GM12878 (cell line): ENCODE measurements at regions not wholly inside any gene's neighbourhood (a gene's known extent, or its start where the extent isn't known, plus 50 kb on each side); places are given as distances from the start of the nearest gene placed in this dataset.

Experiments used
- BHLHE40 ChIP-seq, 2 experiments: fragments of 450-650 bp in 1 of 2; IDR thresholded peaks; 2 replicates each; pipeline ENCODE4 v1.6.1; 2011 to 2017; ENCODE audit warnings: low read depth in 2 of 2, borderline replicate concordance in 1 of 2, improper control_type of control experiment in 1 of 2, low read length in 1 of 2, mild to moderate bottlenecking in 1 of 2
- GABPA ChIP-seq: IDR thresholded peaks from 2 replicates; pipeline ENCODE4 v1.6.1; 2014; ENCODE audit warnings: antibody characterized with exemption, low read depth, mild to moderate bottlenecking, inconsistent platforms
- HCFC1 ChIP-seq: fragments of 150-350 bp; IDR thresholded peaks from 2 replicates; pipeline ENCODE4 v1.6.1; 2014; ENCODE audit warnings: low read length
- HDGF ChIP-seq: fragments of 450-650 bp; IDR thresholded peaks from 2 replicates; pipeline ENCODE4 v1.6.1; 2016; ENCODE audit warnings: antibody characterized with exemption
- PAX8 ChIP-seq: fragments of 450-650 bp; IDR thresholded peaks from 2 replicates; pipeline ENCODE4 v1.6.1; 2017; ENCODE audit warnings: mild to moderate bottlenecking, moderate library complexity
- POLR2AphosphoS5 ChIP-seq: IDR thresholded peaks from 2 replicates; pipeline ENCODE4 v1.6.1; 2011; ENCODE audit warnings: mild to moderate bottlenecking, low read length, inconsistent platforms
- RFX5 ChIP-seq: IDR thresholded peaks from 2 replicates; pipeline ENCODE4 v1.6.1; 2011; ENCODE audit warnings: low read depth, low read length, improper control_type of control experiment
- SIN3A ChIP-seq: IDR thresholded peaks from 2 replicates; pipeline ENCODE4 v1.6.1; 2012; ENCODE audit warnings: low read depth, low read length, improper control_type of control experiment
- SP1 ChIP-seq: IDR thresholded peaks from one replicate; pipeline ENCODE4 v1.6.1; 2011; ENCODE audit warnings: low read depth, low read length
- TARDBP ChIP-seq: IDR thresholded peaks from 2 replicates; pipeline ENCODE4 v1.6.1; 2016; ENCODE audit warnings: borderline replicate concordance
- TF ChIP-seq, protein P1 (sequence below), 3 experiments: IDR thresholded peaks in 2 of 3; conservative IDR thresholded peaks in 1 of 3; 2 replicates each; pipeline ENCODE4 v1.5.1; 2011; ENCODE audit warnings: low read depth in 3 of 3, low read length in 3 of 3, mild to moderate bottlenecking in 3 of 3, control low read depth in 2 of 3, moderate library complexity in 2 of 3, inconsistent platforms in 1 of 3, mixed read lengths in 1 of 3; ENCODE audit not compliant: control insufficient read depth in 2 of 3, insufficient read depth in 1 of 3; ENCODE audit errors: extremely low read depth in 1 of 3
- TF ChIP-seq, protein P2 (sequence below): IDR thresholded peaks from 2 replicates; pipeline ENCODE4 v1.6.1; 2011; ENCODE audit warnings: mild to moderate bottlenecking, low read depth, low read length, moderate library complexity; ENCODE audit not compliant: insufficient replicate concordance

DNA sequence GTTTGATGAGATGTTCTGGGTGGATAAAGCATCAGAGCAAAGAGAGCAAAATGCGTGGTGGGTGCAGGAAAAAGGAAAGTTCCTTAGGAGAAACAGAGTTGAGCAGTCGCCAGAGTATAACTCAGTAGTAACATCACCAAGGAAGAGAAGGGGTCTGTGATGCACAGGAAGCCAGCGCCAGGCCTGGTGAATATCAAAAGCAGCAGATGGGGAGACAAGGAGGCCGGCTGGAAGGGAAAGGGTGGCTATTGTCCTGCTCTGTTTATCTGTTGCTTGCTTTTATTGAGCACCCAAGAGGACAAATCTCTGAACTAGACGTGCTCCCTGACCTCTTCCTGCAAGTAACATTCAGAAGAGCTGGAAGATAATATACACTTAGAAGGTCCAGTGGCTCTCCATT, 52.7 kb upstream of the GRAMD1B start:
- TF ChIP-seq GABPA (no peak), SP1 (no peak), HCFC1 (no peak), PAX8 (no peak), TARDBP (no peak), SIN3A (no peak), HDGF (no peak), BHLHE40 (IDR thresholded peaks at IDR 0.05; ENCODE audit: borderline replicate concordance in 1 of 2, low read depth in 2 of 2, low read length in 1 of 2) (no peak), RFX5 (no peak), POLR2AphosphoS5 (no peak)
- TF ChIP-seq, protein P1, sequence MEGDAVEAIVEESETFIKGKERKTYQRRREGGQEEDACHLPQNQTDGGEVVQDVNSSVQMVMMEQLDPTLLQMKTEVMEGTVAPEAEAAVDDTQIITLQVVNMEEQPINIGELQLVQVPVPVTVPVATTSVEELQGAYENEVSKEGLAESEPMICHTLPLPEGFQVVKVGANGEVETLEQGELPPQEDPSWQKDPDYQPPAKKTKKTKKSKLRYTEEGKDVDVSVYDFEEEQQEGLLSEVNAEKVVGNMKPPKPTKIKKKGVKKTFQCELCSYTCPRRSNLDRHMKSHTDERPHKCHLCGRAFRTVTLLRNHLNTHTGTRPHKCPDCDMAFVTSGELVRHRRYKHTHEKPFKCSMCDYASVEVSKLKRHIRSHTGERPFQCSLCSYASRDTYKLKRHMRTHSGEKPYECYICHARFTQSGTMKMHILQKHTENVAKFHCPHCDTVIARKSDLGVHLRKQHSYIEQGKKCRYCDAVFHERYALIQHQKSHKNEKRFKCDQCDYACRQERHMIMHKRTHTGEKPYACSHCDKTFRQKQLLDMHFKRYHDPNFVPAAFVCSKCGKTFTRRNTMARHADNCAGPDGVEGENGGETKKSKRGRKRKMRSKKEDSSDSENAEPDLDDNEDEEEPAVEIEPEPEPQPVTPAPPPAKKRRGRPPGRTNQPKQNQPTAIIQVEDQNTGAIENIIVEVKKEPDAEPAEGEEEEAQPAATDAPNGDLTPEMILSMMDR (IDR thresholded peaks at IDR 0.05 in 2 of 3, conservative IDR thresholded peaks at IDR 0.05 in 1 of 3; ENCODE audit: control insufficient read depth in 2 of 3, extremely low read depth in 1 of 3, insufficient read depth in 1 of 3, low read depth in 3 of 3, low read length in 3 of 3): no peak
- TF ChIP-seq, protein P2, sequence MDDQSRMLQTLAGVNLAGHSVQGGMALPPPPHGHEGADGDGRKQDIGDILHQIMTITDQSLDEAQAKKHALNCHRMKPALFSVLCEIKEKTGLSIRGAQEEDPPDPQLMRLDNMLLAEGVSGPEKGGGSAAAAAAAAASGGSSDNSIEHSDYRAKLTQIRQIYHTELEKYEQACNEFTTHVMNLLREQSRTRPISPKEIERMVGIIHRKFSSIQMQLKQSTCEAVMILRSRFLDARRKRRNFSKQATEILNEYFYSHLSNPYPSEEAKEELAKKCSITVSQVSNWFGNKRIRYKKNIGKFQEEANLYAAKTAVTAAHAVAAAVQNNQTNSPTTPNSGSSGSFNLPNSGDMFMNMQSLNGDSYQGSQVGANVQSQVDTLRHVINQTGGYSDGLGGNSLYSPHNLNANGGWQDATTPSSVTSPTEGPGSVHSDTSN: no peak
